ENCODE measurements at regions not wholly inside any gene's neighbourhood (a gene's known extent, or its start where the extent isn't known, plus 50 kb on each side); places are given as distances from the start of the nearest gene placed in this dataset.

- TF ChIP-seq ZNF671 (CRISPR knock-in tag; IDR thresholded peaks at IDR 0.05) (no peak), CTCF (IDR thresholded peaks at IDR 0.05) (no peak), ZNF138 (CRISPR knock-in tag; conservative IDR thresholded peaks at IDR 0.05) (no peak), MAX (CRISPR knock-in tag; IDR thresholded peaks at IDR 0.05) (no peak), ATF3 (CRISPR knock-in tag; conservative IDR thresholded peaks at IDR 0.05) (no peak), ATF1 (CRISPR knock-in tag; IDR thresholded peaks at IDR 0.05) (no peak), ZNF317 (CRISPR knock-in tag; IDR thresholded peaks at IDR 0.05; ENCODE audit: borderline replicate concordance, low read depth) (no peak), ESRRA (CRISPR knock-in tag; IDR thresholded peaks at IDR 0.05; ENCODE audit: borderline replicate concordance) (no peak), ZBTB21 (CRISPR knock-in tag; IDR thresholded peaks at IDR 0.05; ENCODE audit: borderline replicate concordance) (no peak), ZNF263 (CRISPR knock-in tag; IDR thresholded peaks at IDR 0.05; ENCODE audit: low read depth) (no peak), AR (CRISPR knock-in tag; IDR thresholded peaks at IDR 0.05) (no peak), ZNF232 (CRISPR knock-in tag; IDR thresholded peaks at IDR 0.05) (no peak), SP1 (CRISPR knock-in tag; conservative IDR thresholded peaks at IDR 0.05) (no peak), HMGXB4 (CRISPR knock-in tag; IDR thresholded peaks at IDR 0.05) (no peak)
Observed at GRCh38 chr11:127648583-127648982, 648.0 kb upstream of the KIRREL3 start.

Measured in WTC11 (cell line).